Stimulated activated naive CD8-positive, alpha-beta T cell treated with anti-CD3 and anti-CD28 coated beads, Interleukin-15, amount 100 ng/mL, for 72 hours (primary cell): ENCODE measurements at regions not wholly inside any gene's neighbourhood (a gene's known extent, or its start where the extent isn't known, plus 50 kb on each side); places are given as distances from the start of the nearest gene placed in this dataset.

Source experiments
- ATAC-seq: fragments of 150-1000 bp; cut with Tn5 transposase; 2 replicates; pipeline ENCODE4 v1.10.0; 2021; ENCODE audit warnings: mild to moderate bottlenecking, moderate library complexity
- DNase-seq, 2 donors: peaks; one replicate each; pipeline ENCODE4 v3.0.0; 2021 to 2022
- H3K27ac Mint-ChIP-seq, 2 donors: one replicate each; pipeline ENCODE4 v1.8.0; 2022; ENCODE audit warnings: mild to moderate bottlenecking in 2 of 2, mixed read lengths in 2 of 2, moderate library complexity in 2 of 2
- H3K27me3 Mint-ChIP-seq: one replicate; pipeline ENCODE4 v1.8.0; 2022; ENCODE audit warnings: mixed read lengths
- H3K4me1 Mint-ChIP-seq: one replicate; pipeline ENCODE4 v1.8.0; 2022; ENCODE audit warnings: mild to moderate bottlenecking, mixed read lengths
- H3K4me3 Mint-ChIP-seq, 2 donors: one replicate each; pipeline ENCODE4 v1.8.0; 2022; ENCODE audit warnings: mild to moderate bottlenecking in 2 of 2, mixed read lengths in 2 of 2, moderate library complexity in 1 of 2
- H3K9me3 Mint-ChIP-seq, 2 donors: one replicate each; pipeline ENCODE4 v1.8.0; 2022; ENCODE audit warnings: mixed read lengths in 2 of 2

- ATAC-seq, result no peak
- Mint-ChIP-seq H3K27ac (no peak overlapping the region), H3K4me1 (no peaks in the 10 kb centered on the region), H3K9me3 (peaks cover 0 to 6% of the 10 kb centered on the region in 2 donors), H3K27me3 (no peaks in the 10 kb centered on the region), H3K4me3 (no peak overlapping the region)
- no peak for DNase-seq
These were observed 425.3 kb downstream of the USP25 start for GRCh38 chr21:16154951-16155635.

- DNase-seq (no peak), ATAC-seq (no peak)
- H3K9me3 Mint-ChIP-seq, result peaks cover 0 to 6% of the 10 kb centered on the region in 2 donors
- H3K4me3 Mint-ChIP-seq, result no peak overlapping the region
- no peaks in the 10 kb centered on the region for H3K27me3 Mint-ChIP-seq
- no peak overlapping the region for H3K27ac Mint-ChIP-seq
- no peaks in the 10 kb centered on the region for H3K4me1 Mint-ChIP-seq
These were observed 427.2 kb downstream of the USP25 start for GRCh38 chr21:16156841-16157489.

DNA sequence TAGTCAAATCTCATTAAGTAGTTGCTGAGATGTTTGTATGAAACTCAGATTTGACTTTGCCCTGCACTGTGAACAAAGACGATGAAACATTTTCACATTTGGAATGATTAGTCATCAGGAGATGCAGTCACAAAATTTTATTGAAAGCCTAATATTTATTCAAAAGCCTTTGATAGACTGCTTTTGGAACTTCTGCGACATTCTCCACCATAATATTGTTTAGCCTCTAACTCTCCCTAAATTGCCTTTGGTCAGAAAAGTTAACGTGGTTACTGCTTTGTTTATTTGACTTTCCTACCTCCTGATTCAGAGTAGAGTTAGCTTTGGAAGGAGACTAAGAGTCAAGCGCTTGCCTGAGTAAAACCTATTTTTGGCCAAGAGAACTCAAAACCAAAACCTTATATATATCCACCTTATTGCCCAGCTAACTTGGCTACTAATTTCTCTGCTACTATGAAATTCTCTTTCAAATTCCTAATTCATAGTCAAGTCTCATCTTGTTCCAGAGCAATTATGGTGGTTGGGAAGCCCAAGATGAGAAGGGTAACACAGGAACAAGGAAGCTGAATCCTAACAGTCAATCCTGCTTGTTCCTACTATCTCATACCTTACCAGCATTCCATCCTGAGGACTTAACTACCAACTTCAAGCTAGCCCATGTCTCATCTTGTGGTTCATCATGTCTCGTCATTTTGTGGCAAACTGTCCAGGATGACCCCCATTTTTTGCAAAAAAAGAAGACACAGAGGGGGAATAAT is 429.6 kb downstream of the USP25 start:
- no peak overlapping the region for H3K4me3 Mint-ChIP-seq
- ATAC-seq, result no peak

GRCh38 chr21:16159971-16160350 is 430.2 kb downstream of the USP25 start:
- Mint-ChIP-seq H3K27ac (no peak overlapping the region), H3K9me3 (no peaks in the 10 kb centered on the region), H3K27me3 (no peaks in the 10 kb centered on the region), H3K4me3 (no peak overlapping the region), H3K4me1 (no peaks in the 10 kb centered on the region)
- DNase-seq (no peak), ATAC-seq (no peak)

More for the DNA sequence above, 429.6 kb downstream of the USP25 start:
- Mint-ChIP-seq H3K27ac (no peak overlapping the region), H3K27me3 (no peaks in the 10 kb centered on the region), H3K4me1 (no peaks in the 10 kb centered on the region), H3K9me3 (no peaks in the 10 kb centered on the region)
- DNase-seq, result no peak

- Mint-ChIP-seq H3K4me1 (no peaks in the 10 kb centered on the region), H3K27ac (no peak overlapping the region), H3K27me3 (no peaks in the 10 kb centered on the region), H3K9me3 (no peaks in the 10 kb centered on the region), H3K4me3 (no peak overlapping the region)
- ATAC-seq (no peak), DNase-seq (no peak)
These were observed 433.2 kb downstream of the USP25 start for GRCh38 chr21:16162953-16163352.

DNA sequence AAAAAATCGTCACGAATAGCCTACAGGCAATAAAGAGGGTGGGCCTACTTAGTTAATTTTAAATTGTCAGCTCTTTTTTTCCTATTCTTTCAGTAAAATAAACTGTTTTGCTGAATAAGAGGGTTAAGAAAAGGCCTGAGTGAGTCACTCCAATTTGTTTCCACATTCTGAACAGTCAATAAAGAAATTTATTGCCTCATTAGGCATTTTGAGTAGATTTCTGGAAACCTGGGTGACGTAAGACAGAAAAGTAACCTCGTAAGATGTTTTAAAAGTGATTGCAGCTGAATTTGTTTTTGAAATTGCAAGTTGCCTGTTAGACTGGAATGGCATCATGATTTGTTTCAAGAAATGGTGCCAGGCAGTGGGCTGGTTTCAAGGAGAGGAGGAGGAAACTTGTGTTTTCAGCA is 439.3 kb downstream of the USP25 start:
- Mint-ChIP-seq H3K27me3 (no peaks in the 10 kb centered on the region), H3K9me3 (no peaks in the 10 kb centered on the region), H3K27ac (no peak overlapping the region), H3K4me1 (no peaks in the 10 kb centered on the region), H3K4me3 (no peak overlapping the region)
- DNase-seq (no peak), ATAC-seq (no peak)

DNA sequence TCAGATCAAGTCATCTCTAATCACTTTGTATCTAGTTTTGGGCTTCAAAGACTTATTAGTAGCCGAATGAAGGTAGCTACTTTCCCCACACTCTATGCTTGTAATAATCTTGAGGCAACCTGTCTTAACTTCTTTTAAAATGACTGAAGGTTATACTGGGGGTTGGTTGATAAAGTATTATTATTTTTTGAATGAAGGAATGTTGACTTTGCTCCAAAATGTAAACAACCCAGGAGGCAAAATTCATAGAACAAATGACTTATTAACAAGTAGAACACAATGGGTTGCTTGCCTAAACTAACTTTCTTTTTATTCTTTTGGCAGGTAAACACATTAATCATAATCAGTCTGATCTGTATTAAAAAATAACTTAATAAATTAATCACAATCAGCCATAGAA is 440.0 kb downstream of the USP25 start:
- H3K27me3 Mint-ChIP-seq, result no peaks in the 10 kb centered on the region
- no peak overlapping the region for H3K4me3 Mint-ChIP-seq
- no peak overlapping the region for H3K27ac Mint-ChIP-seq
- no peaks in the 10 kb centered on the region for H3K4me1 Mint-ChIP-seq
- H3K9me3 Mint-ChIP-seq, result no peaks in the 10 kb centered on the region
- DNase-seq (no peak), ATAC-seq (no peak)

- DNase-seq (no peak), ATAC-seq (no peak)
- no peaks in the 10 kb centered on the region for H3K27me3 Mint-ChIP-seq
- no peaks in the 10 kb centered on the region for H3K9me3 Mint-ChIP-seq
- no peak overlapping the region for H3K27ac Mint-ChIP-seq
- no peaks in the 10 kb centered on the region for H3K4me1 Mint-ChIP-seq
- H3K4me3 Mint-ChIP-seq, result no peak overlapping the region
These were observed 446.8 kb downstream of the USP25 start for GRCh38 chr21:16176570-16176969.

- Mint-ChIP-seq H3K4me1 (no peaks in the 10 kb centered on the region), H3K27me3 (no peaks in the 10 kb centered on the region), H3K27ac (no peak overlapping the region), H3K9me3 (no peaks in the 10 kb centered on the region), H3K4me3 (no peak overlapping the region)
- DNase-seq, result no peak
- no peak for ATAC-seq
These were observed 447.8 kb downstream of the USP25 start for GRCh38 chr21:16177532-16177931.

- H3K9me3 Mint-ChIP-seq, result no peaks in the 10 kb centered on the region
- ATAC-seq (no peak), DNase-seq (no peak)
- no peaks in the 10 kb centered on the region for H3K4me1 Mint-ChIP-seq
- H3K27ac Mint-ChIP-seq, result no peak overlapping the region
- H3K27me3 Mint-ChIP-seq, result no peaks in the 10 kb centered on the region
- H3K4me3 Mint-ChIP-seq, result no peak overlapping the region
These were observed 450.0 kb downstream of the USP25 start for GRCh38 chr21:16179773-16180172.

GRCh38 chr21:16180614-16181013 is 450.8 kb downstream of the USP25 start:
- ATAC-seq (no peak), DNase-seq (no peak)
- no peaks in the 10 kb centered on the region for H3K9me3 Mint-ChIP-seq
- no peaks in the 10 kb centered on the region for H3K27me3 Mint-ChIP-seq
- no peak overlapping the region for H3K4me3 Mint-ChIP-seq
- H3K4me1 Mint-ChIP-seq, result no peaks in the 10 kb centered on the region
- no peak overlapping the region for H3K27ac Mint-ChIP-seq

- no peak for ATAC-seq
- Mint-ChIP-seq H3K4me1 (no peaks in the 10 kb centered on the region), H3K9me3 (no peaks in the 10 kb centered on the region), H3K4me3 (no peak overlapping the region), H3K27me3 (no peaks in the 10 kb centered on the region), H3K27ac (no peak overlapping the region)
- DNase-seq, result no peak
These were observed 451.2 kb downstream of the USP25 start for GRCh38 chr21:16181018-16181417.

DNA sequence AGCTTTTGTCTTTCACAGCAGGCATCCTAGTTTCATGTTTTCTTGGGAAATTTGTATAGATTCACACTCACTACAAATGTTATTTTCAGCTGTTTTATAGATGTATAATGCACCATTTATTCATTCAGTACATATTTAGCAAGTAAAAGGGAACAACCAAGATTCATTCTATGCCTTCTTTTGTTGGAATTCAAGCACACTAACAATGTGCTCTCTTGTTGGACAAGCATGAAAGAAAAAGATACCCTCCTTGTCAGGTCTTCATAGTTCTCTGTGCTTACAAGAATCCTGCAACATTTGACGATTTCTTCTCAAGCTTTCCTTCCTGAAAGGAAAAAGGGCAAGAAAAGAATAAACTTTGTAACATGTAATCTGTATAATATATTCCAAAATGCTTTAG is 456.0 kb downstream of the USP25 start:
- no peaks in the 10 kb centered on the region for H3K27me3 Mint-ChIP-seq
- H3K27ac Mint-ChIP-seq, result no peak overlapping the region
- no peak overlapping the region for H3K4me3 Mint-ChIP-seq
- DNase-seq, result no peak
- no peak for ATAC-seq
- no peaks in the 10 kb centered on the region for H3K9me3 Mint-ChIP-seq
- H3K4me1 Mint-ChIP-seq, result no peaks in the 10 kb centered on the region

GRCh38 chr21:16186742-16187141 is 457.0 kb downstream of the USP25 start:
- no peaks in the 10 kb centered on the region for H3K4me1 Mint-ChIP-seq
- no peak overlapping the region for H3K27ac Mint-ChIP-seq
- ATAC-seq, result no peak
- no peak overlapping the region for H3K4me3 Mint-ChIP-seq
- no peak for DNase-seq
- no peaks in the 10 kb centered on the region for H3K27me3 Mint-ChIP-seq
- no peaks in the 10 kb centered on the region for H3K9me3 Mint-ChIP-seq

GRCh38 chr21:16187603-16188301 is 458.0 kb downstream of the USP25 start:
- H3K27me3 Mint-ChIP-seq, result no peaks in the 10 kb centered on the region
- no peaks in the 10 kb centered on the region for H3K4me1 Mint-ChIP-seq
- no peak for DNase-seq
- H3K9me3 Mint-ChIP-seq, result no peaks in the 10 kb centered on the region
- H3K4me3 Mint-ChIP-seq, result no peak overlapping the region
- ATAC-seq, result no peak
- H3K27ac Mint-ChIP-seq, result no peak overlapping the region

GRCh38 chr21:16192902-16193301 is 463.1 kb downstream of the USP25 start:
- Mint-ChIP-seq H3K4me1 (no peaks in the 10 kb centered on the region), H3K27me3 (peaks cover 6% of the 10 kb centered on the region), H3K9me3 (no peaks in the 10 kb centered on the region), H3K27ac (peak overlapping the region in 1 of 2 donors; percentile 81), H3K4me3 (no peak overlapping the region)
- DNase-seq, result no peak
- no peak for ATAC-seq
